PFSK-1 (cell line): ENCODE measurements at regions not wholly inside any gene's neighbourhood (a gene's known extent, or its start where the extent isn't known, plus 50 kb on each side); places are given as distances from the start of the nearest gene placed in this dataset.

ENCODE experiments used
- FOXP2 ChIP-seq: optimal IDR thresholded peaks from 2 replicates; pipeline ENCODE3; 2011; ENCODE audit warnings: borderline replicate concordance, control low read depth, inconsistent platforms; ENCODE audit not compliant: insufficient read depth; ENCODE audit errors: extremely low read length, extremely low read depth
- POLR2AphosphoS5 ChIP-seq: IDR thresholded peaks from 2 replicates; pipeline ENCODE4 v1.6.1; 2012; ENCODE audit warnings: low read depth, mild to moderate bottlenecking, control low read depth, low read length, moderate library complexity
- REST ChIP-seq, 2 experiments: IDR thresholded peaks; 2 replicates each; pipeline versions ENCODE4 v1.6.1 to v1.8.0; 2011 to 2012; ENCODE audit warnings: low read depth in 2 of 2, low read length in 2 of 2, control low read depth in 1 of 2, inconsistent platforms in 1 of 2, mild to moderate bottlenecking in 1 of 2, moderate library complexity in 1 of 2; ENCODE audit not compliant: insufficient read depth in 1 of 2
- SIN3A ChIP-seq: IDR thresholded peaks from 2 replicates; pipeline ENCODE4 v1.6.1; 2012; ENCODE audit warnings: mild to moderate bottlenecking, low read length, moderate library complexity, borderline replicate concordance; ENCODE audit not compliant: insufficient read depth
- TAF1 ChIP-seq: IDR thresholded peaks from 2 replicates; pipeline ENCODE4 v1.6.1; 2012; ENCODE audit warnings: low read length, control low read depth, borderline replicate concordance; ENCODE audit not compliant: insufficient read depth

GRCh38 chr6:19067165-19067564 is 680.0 kb downstream of the RNF144B start:
- no peak for TF ChIP-seq REST (IDR thresholded peaks at IDR 0.05; ENCODE audit: insufficient read depth in 1 of 2, low read depth in 2 of 2, low read length in 2 of 2)
- TF ChIP-seq FOXP2: no peak
- TF ChIP-seq TAF1: no peak
- TF ChIP-seq SIN3A: no peak
- TF ChIP-seq POLR2AphosphoS5: no peak

GRCh38 chr6:19070520-19070919 is 683.4 kb downstream of the RNF144B start:
- no peak for TF ChIP-seq FOXP2

- no peak for TF ChIP-seq REST (IDR thresholded peaks at IDR 0.05; ENCODE audit: insufficient read depth in 1 of 2, low read depth in 2 of 2, low read length in 2 of 2)
- TF ChIP-seq FOXP2: no peak
- no peak for TF ChIP-seq SIN3A
Observed at GRCh38 chr6:19083801-19084200, 696.7 kb downstream of the RNF144B start.

GRCh38 chr6:19086480-19086879 is 699.3 kb downstream of the RNF144B start:
- TF ChIP-seq SIN3A (no peak), POLR2AphosphoS5 (no peak), FOXP2 (no peak), TAF1 (no peak), REST (IDR thresholded peaks at IDR 0.05; ENCODE audit: insufficient read depth in 1 of 2, low read depth in 2 of 2, low read length in 2 of 2) (no peak)

- no peak for TF ChIP-seq POLR2AphosphoS5
- TF ChIP-seq SIN3A: no peak
- TF ChIP-seq FOXP2: no peak
- TF ChIP-seq REST (IDR thresholded peaks at IDR 0.05; ENCODE audit: insufficient read depth in 1 of 2, low read depth in 2 of 2, low read length in 2 of 2): no peak
- no peak for TF ChIP-seq TAF1
Observed at GRCh38 chr6:19087296-19087695, 700.1 kb downstream of the RNF144B start.
